ENCODE measurements at regions not wholly inside any gene's neighbourhood (a gene's known extent, or its start where the extent isn't known, plus 50 kb on each side); places are given as distances from the start of the nearest gene placed in this dataset.

- no peak overlapping the region for H2BK5ac ChIP-seq (ENCODE audit: insufficient read length, low read length)
- H3K14ac ChIP-seq (ENCODE audit: insufficient read depth, low read length): no peak overlapping the region
- Mint-ChIP-seq H3K4me1 (no peaks in the 10 kb centered on the region), H3K27me3 (ENCODE audit: low read depth) (peaks cover 3% of the 10 kb centered on the region), H3K4me3 (no peak overlapping the region), H3K9me3 (peaks cover 29 to 43% of the 10 kb centered on the region in 2 experiments), H3K36me3 (ENCODE audit: insufficient read depth in 1 of 3, low read depth in 3 of 3) (peaks cover 7 to 30% (median 27%) of the 10 kb centered on the region in 3 experiments), H3K27ac (no peak overlapping the region)
- no peaks in the 10 kb centered on the region for H3K4me1 ChIP-seq (ENCODE audit: insufficient read depth, low read length)
- no peak overlapping the region for H4K5ac ChIP-seq (ENCODE audit: insufficient read length, low read depth, low read length)
- no peak for TF ChIP-seq CTCF (conservative IDR thresholded peaks at IDR 0.05)
- no peak overlapping the region for H2AFZ ChIP-seq (ENCODE audit: low read length)
- no peak for DNase-seq
- no peak overlapping the region for H2BK12ac ChIP-seq (ENCODE audit: insufficient read length, low read depth, low read length)
- no peak overlapping the region for H2AK5ac ChIP-seq (ENCODE audit: insufficient read length, low read length)
- no peak overlapping the region for H3K9ac ChIP-seq (ENCODE audit: extremely low read depth, insufficient read length, low read length)
- no peaks in the 10 kb centered on the region for H3K23me2 ChIP-seq (ENCODE audit: insufficient read length, low read depth, low read length, poor library complexity, severe bottlenecking)
- no peak overlapping the region for H3K56ac ChIP-seq (ENCODE audit: insufficient read length, low read depth, low read length)
- no peak overlapping the region for H3K4me2 ChIP-seq (ENCODE audit: insufficient read depth, insufficient read length, low read length)
- H4K20me1 ChIP-seq (ENCODE audit: control insufficient read depth, insufficient read depth, insufficient read length): no peaks in the 10 kb centered on the region
- no peak overlapping the region for H3K4ac ChIP-seq (ENCODE audit: low read depth, low read length)
- H3K79me1 ChIP-seq (ENCODE audit: insufficient read depth, low read depth, low read length, poor library complexity, severe bottlenecking): no peaks in the 10 kb centered on the region
- H3K23ac ChIP-seq (ENCODE audit: insufficient read length, low read depth, low read length): no peak overlapping the region
- H4K8ac ChIP-seq (replicated peaks; ENCODE audit: insufficient read length, low read depth, low read length): no peak overlapping the region
- H3K9me3 ChIP-seq (ENCODE audit: control insufficient read depth, low read depth, low read length): peaks cover 14% of the 10 kb centered on the region
- H3K18ac ChIP-seq (ENCODE audit: insufficient read length, low read depth, low read length): no peak overlapping the region
- no peak overlapping the region for H2BK20ac ChIP-seq (ENCODE audit: low read depth, low read length, poor library complexity, severe bottlenecking)
- H4K91ac ChIP-seq (ENCODE audit: insufficient read length, low read depth, low read length): no peak overlapping the region
- no peaks in the 10 kb centered on the region for H3K79me2 ChIP-seq (ENCODE audit: insufficient read depth, low read length)
- no CpG with 5 or more reads among the region's 5 CpGs for WGBS (ENCODE audit: extremely low coverage, insufficient read length, low lambda C conversion rate)
- no peak overlapping the region for H2BK120ac ChIP-seq (ENCODE audit: low read depth, low read length, poor library complexity, severe bottlenecking)
- H3K27ac ChIP-seq (ENCODE audit: insufficient read length, low read depth, low read length): no peak overlapping the region
- no peak overlapping the region for H2BK15ac ChIP-seq (ENCODE audit: low read depth, low read length)
- no peak overlapping the region for H3T11ph ChIP-seq (ENCODE audit: low read length)
- H3K27me3 ChIP-seq (ENCODE audit: insufficient read depth, low read length): no peaks in the 10 kb centered on the region
These were observed 1250.4 kb upstream of the IGFBP7 start for GRCh38 chr4:58360354-58361133.
